ENCODE measurements at regions not wholly inside any gene's neighbourhood (a gene's known extent, or its start where the extent isn't known, plus 50 kb on each side); places are given as distances from the start of the nearest gene placed in this dataset.

DNA sequence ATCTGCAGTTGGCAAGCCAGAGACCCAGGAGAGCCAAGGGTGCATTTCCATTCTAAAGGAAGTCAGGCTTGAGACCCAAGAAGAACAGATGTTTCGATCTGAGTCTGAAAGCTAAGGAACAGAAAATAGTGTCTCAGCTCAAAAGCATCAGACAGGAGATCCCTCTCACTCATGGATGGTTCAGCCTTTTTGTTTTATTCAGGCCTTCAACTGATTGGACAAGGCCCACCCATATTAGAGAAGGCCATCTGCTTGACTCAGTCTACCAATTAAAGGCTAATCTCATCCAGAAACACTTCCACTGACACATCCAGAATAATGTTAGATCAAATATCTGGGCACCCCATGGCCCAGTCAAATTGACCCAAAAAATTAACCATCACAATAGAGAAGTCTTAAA lies 255.0 kb downstream of the TXNL1 start:
- no peaks in the 10 kb centered on the region for H3K4me1 ChIP-seq
- ATAC-seq (ENCODE audit: low FRiP score in 2 of 2) (no peak), DNase-seq (no peak)
- no peaks in the 10 kb centered on the region for H3K9me3 ChIP-seq
- no peak for TF ChIP-seq POLR2A (IDR thresholded peaks at IDR 0.05)
- TF ChIP-seq, protein P1, sequence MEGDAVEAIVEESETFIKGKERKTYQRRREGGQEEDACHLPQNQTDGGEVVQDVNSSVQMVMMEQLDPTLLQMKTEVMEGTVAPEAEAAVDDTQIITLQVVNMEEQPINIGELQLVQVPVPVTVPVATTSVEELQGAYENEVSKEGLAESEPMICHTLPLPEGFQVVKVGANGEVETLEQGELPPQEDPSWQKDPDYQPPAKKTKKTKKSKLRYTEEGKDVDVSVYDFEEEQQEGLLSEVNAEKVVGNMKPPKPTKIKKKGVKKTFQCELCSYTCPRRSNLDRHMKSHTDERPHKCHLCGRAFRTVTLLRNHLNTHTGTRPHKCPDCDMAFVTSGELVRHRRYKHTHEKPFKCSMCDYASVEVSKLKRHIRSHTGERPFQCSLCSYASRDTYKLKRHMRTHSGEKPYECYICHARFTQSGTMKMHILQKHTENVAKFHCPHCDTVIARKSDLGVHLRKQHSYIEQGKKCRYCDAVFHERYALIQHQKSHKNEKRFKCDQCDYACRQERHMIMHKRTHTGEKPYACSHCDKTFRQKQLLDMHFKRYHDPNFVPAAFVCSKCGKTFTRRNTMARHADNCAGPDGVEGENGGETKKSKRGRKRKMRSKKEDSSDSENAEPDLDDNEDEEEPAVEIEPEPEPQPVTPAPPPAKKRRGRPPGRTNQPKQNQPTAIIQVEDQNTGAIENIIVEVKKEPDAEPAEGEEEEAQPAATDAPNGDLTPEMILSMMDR (IDR thresholded peaks at IDR 0.05) = no peak
- no peak for TF ChIP-seq POLR2AphosphoS5 (IDR thresholded peaks at IDR 0.05)
- TF ChIP-seq EP300 (IDR thresholded peaks at IDR 0.05) = no peak
- no peaks in the 10 kb centered on the region for H3K27me3 ChIP-seq
- no peaks in the 10 kb centered on the region for H3K36me3 ChIP-seq
- H3K27ac ChIP-seq = no peak overlapping the region
- 85 to 96% methylated on average over 1 of the region's 1 CpG for WGBS, 2 donors
- H3K4me3 ChIP-seq = no peak overlapping the region

DNA sequence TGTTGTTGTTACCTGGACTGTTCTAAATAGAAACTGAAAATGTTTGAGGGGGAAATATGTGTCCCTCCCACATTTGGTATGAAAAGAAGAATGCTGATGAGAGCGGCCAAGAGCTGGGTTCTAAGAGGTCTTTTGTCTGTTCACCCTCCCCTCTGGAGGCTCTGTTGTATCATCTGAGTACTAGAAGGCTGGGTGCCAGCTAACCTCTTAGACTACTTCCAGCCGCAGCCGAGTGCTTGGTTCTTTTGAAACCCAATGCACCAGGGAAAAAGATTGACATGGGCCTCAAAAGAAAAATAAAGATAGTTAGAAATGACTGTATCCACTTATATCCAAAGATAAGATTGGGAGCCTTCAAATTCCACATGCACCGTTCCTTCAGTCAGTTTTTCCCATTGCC lies 255.9 kb downstream of the TXNL1 start:
- H3K27ac ChIP-seq = no peak overlapping the region
- peak in 1 of 2 donors; percentile 27 for DNase-seq
- no peaks in the 10 kb centered on the region for H3K36me3 ChIP-seq
- no peak for TF ChIP-seq EP300 (IDR thresholded peaks at IDR 0.05)
- TF ChIP-seq POLR2AphosphoS5 (IDR thresholded peaks at IDR 0.05) = no peak
- TF ChIP-seq POLR2A (IDR thresholded peaks at IDR 0.05) = no peak
- no peaks in the 10 kb centered on the region for H3K4me1 ChIP-seq
- 53 to 71% methylated on average over 4 of the region's 4 CpGs for WGBS, 2 donors
- no peaks in the 10 kb centered on the region for H3K27me3 ChIP-seq
- no peak for ATAC-seq (ENCODE audit: low FRiP score in 2 of 2)
- H3K4me3 ChIP-seq = no peak overlapping the region
- no peaks in the 10 kb centered on the region for H3K9me3 ChIP-seq

DNA sequence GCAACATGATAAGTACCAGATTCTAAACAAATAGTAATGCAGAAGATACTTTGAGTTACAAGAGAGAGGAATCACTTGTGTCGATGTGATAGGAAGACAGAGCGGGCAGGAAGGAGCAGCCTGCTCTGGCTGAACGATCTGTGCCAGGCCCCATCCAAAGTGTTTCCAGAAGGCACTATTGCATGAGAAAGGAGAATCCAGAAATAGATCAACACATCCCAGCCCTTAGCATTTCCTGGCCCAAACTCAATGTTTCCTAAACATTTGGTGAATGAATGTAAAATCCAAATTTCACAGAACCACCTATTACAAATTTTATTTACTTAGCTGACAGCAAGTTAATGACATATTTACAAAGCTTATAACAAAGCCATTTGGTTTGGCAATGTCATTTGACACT lies 257.2 kb downstream of the TXNL1 start:
- no peaks in the 10 kb centered on the region for H3K27me3 ChIP-seq
- TF ChIP-seq POLR2AphosphoS5 (IDR thresholded peaks at IDR 0.05) = no peak
- TF ChIP-seq POLR2A (IDR thresholded peaks at IDR 0.05) = no peak
- TF ChIP-seq EP300 (IDR thresholded peaks at IDR 0.05) = no peak
- TF ChIP-seq, protein P1 (IDR thresholded peaks at IDR 0.05) = no peak
- no peak for DNase-seq
- H3K4me3 ChIP-seq = no peak overlapping the region
- no peaks in the 10 kb centered on the region for H3K9me3 ChIP-seq
- whole genome bisulfite sequencing, 2 donors = 80 to 91% methylated on average over 3 of the region's 3 CpGs
- no peaks in the 10 kb centered on the region for H3K36me3 ChIP-seq
- ATAC-seq (ENCODE audit: low FRiP score in 2 of 2) = no peak
- no peak overlapping the region for H3K27ac ChIP-seq
- no peaks in the 10 kb centered on the region for H3K4me1 ChIP-seq

DNA sequence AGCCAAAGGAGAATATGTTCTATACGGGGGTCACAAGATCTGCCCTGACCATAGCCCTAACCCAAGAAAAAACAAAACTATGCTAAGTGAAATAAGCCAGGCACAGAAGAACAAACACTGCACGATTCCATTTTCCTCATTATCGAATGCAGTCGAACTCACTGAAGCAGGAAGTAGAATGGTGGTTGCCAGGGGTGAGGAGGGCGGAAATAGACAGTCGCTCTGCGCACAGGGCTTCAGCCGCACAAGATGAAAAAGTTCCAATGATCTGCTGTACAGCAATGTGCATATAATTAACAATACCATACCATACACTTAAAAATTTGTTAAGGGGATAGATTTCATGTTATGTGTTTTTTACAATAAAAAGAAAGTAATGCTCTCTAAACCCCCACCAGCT lies 257.7 kb downstream of the TXNL1 start:
- Histone ChIP-seq H3K4me1 (no peaks in the 10 kb centered on the region), H3K4me3 (no peak overlapping the region), H3K9me3 (no peaks in the 10 kb centered on the region), H3K36me3 (no peaks in the 10 kb centered on the region), H3K27me3 (no peaks in the 10 kb centered on the region), H3K27ac (no peak overlapping the region)
- 91 to 95% methylated on average over 8 of the region's 8 CpGs for WGBS, 2 donors
- ATAC-seq (ENCODE audit: low FRiP score in 2 of 2) = no peak
- TF ChIP-seq POLR2AphosphoS5 (IDR thresholded peaks at IDR 0.05) = no peak
- TF ChIP-seq EP300 (IDR thresholded peaks at IDR 0.05) = no peak
- DNase-seq = no peak

DNA sequence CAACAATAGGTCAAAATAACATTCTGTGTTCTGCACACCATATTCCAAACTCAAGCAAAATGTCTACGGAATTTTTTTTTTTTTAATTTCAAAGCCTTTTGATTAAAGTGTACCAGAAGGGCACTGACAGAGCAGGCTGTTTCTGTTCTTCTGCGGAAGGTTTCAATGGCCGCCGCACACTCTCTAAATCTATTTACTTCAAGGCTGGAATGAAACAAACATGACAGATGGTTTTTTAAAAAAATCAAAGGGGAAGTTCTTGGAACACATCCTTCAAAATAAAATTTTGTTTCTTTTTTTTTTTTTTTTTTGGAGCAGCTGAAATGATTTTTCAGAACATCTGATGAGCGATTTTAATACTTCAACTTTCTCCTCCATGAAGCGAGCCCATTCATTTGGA lies 259.1 kb downstream of the TXNL1 start:
- WGBS, 2 donors = 79 to 88% methylated on average over 6 of the region's 6 CpGs
- TF ChIP-seq POLR2A (IDR thresholded peaks at IDR 0.05) (no peak), EP300 (IDR thresholded peaks at IDR 0.05) (no peak), POLR2AphosphoS5 (IDR thresholded peaks at IDR 0.05) (no peak)
- TF ChIP-seq, protein P1 (IDR thresholded peaks at IDR 0.05) = no peak
- H3K4me3 ChIP-seq = no peak overlapping the region

DNA sequence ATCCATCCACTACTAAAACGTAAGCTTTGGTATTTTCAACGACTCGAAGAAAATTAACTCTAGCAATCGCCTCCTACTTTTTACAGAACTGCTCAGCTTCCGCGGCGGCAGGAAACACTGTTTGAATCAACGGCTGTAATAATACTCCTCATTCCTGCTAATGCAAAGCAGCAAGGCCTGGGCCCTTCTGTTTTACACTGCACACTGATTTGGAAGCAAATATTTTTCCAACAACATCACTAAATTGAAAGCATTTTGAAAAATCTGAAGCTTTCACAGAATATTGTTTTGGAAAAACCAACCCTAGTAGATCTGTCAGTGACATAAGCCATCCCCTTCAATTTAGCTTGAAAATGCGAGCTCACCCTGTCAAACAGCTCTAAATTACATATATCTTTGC lies 261.2 kb downstream of the TXNL1 start:
- no peak for DNase-seq

More for the DNA sequence above, 259.1 kb downstream of the TXNL1 start:
- Histone ChIP-seq H3K4me1 (no peaks in the 10 kb centered on the region), H3K27me3 (no peaks in the 10 kb centered on the region), H3K27ac (no peak overlapping the region), H3K36me3 (no peaks in the 10 kb centered on the region), H3K9me3 (no peaks in the 10 kb centered on the region)
- ATAC-seq (ENCODE audit: low FRiP score in 2 of 2) = no peak
- no peak for DNase-seq

More for the DNA sequence above, 261.2 kb downstream of the TXNL1 start:
- H3K27me3 ChIP-seq = no peaks in the 10 kb centered on the region
- H3K4me1 ChIP-seq = no peaks in the 10 kb centered on the region
- H3K36me3 ChIP-seq = no peaks in the 10 kb centered on the region
- TF ChIP-seq POLR2AphosphoS5 (IDR thresholded peaks at IDR 0.05) = no peak
- TF ChIP-seq POLR2A (IDR thresholded peaks at IDR 0.05) = no peak
- TF ChIP-seq, protein P1 (IDR thresholded peaks at IDR 0.05) = no peak
- no peak for TF ChIP-seq EP300 (IDR thresholded peaks at IDR 0.05)
- H3K27ac ChIP-seq = peak overlapping the region in 1 of 4 donors; percentile 7
- no peak for ATAC-seq (ENCODE audit: low FRiP score in 2 of 2)
- 70 to 74% methylated on average over 9 of the region's 9 CpGs for WGBS, 2 donors
- no peak overlapping the region for H3K4me3 ChIP-seq
- no peaks in the 10 kb centered on the region for H3K9me3 ChIP-seq
